SU-DHL-6 (cell line): ENCODE measurements at regions not wholly inside any gene's neighbourhood (a gene's known extent, or its start where the extent isn't known, plus 50 kb on each side); places are given as distances from the start of the nearest gene placed in this dataset.

Source experiments
- H2AFZ ChIP-seq: fragments of 200-600 bp; sonication (generic); 2 replicates; pipeline ENCODE4 v1.6.1; 2014; ENCODE audit warnings: low read depth, mild to moderate bottlenecking, moderate library complexity, mixed read lengths, antibody characterized with exemption, low read length; ENCODE audit not compliant: severe bottlenecking
- H3F3A ChIP-seq: fragments of 200-600 bp; shearing (Covaris generic); 2 replicates; pipeline ENCODE4 v1.6.0; 2016; ENCODE audit warnings: antibody characterized with exemption, mild to moderate bottlenecking; ENCODE audit not compliant: insufficient read depth
- H3K27ac ChIP-seq: fragments of 200-600 bp; sonication (generic); 2 replicates; pipeline ENCODE4 v1.5.1; 2016; ENCODE audit warnings: low read depth, mild to moderate bottlenecking, low read length, moderate library complexity, mixed read lengths
- H3K27me3 ChIP-seq: fragments of 200-600 bp; sonication (generic), shearing (Covaris generic); 2 replicates; pipeline ENCODE4 v1.6.0; 2014; ENCODE audit warnings: mild to moderate bottlenecking, low read length
- H3K36me3 ChIP-seq: fragments of 200-600 bp; sonication (generic); 2 replicates; pipeline ENCODE4 v1.6.1; 2014; ENCODE audit warnings: mild to moderate bottlenecking, low read length, mixed read lengths
- H3K4me2 ChIP-seq: fragments of 300-600, 200-600 bp; shearing (Covaris generic), sonication (generic); 2 replicates; pipeline ENCODE4 v1.6.0; 2014; ENCODE audit warnings: low read length, low read depth, mild to moderate bottlenecking; ENCODE audit not compliant: poor library complexity, severe bottlenecking
- H3K4me3 ChIP-seq: fragments of 200-600 bp; sonication (generic); 2 replicates; pipeline ENCODE4 v1.5.1; 2014; ENCODE audit warnings: antibody characterized with exemption, low read length, mild to moderate bottlenecking, mixed read lengths; ENCODE audit not compliant: insufficient read depth, poor library complexity, severe bottlenecking
- H3K79me2 ChIP-seq: fragments of 200-600 bp; sonication (generic); 2 replicates; pipeline ENCODE4 v1.6.1; 2014; ENCODE audit warnings: mild to moderate bottlenecking, low read length, moderate library complexity; ENCODE audit not compliant: insufficient read depth
- H3K9ac ChIP-seq: fragments of 200-600 bp; sonication (generic); 2 replicates; pipeline ENCODE4 v1.7.0; 2014; ENCODE audit warnings: mild to moderate bottlenecking, low read length
- H3K9me2 ChIP-seq: fragments of 200-600 bp; sonication (generic); replicated peaks from 2 replicates; pipeline ENCODE4 v1.6.1; 2014; ENCODE audit warnings: low read length; ENCODE audit not compliant: insufficient read depth
- H3K9me3 ChIP-seq: fragments of 200-600 bp; sonication (generic); 2 replicates; pipeline ENCODE4 v1.6.1; 2014; ENCODE audit warnings: low read length, mixed read lengths; ENCODE audit not compliant: insufficient read depth
- H4K20me1 ChIP-seq: fragments of 200-600 bp; sonication (generic); 2 replicates; pipeline ENCODE4 v1.6.1; 2014; ENCODE audit warnings: low read depth, mild to moderate bottlenecking, antibody characterized with exemption, low read length, moderate library complexity, mixed read lengths
- CTCF ChIP-seq: fragments of 200-600 bp; sonication (generic); IDR thresholded peaks from one replicate; pipeline ENCODE4 v1.5.1; 2017; ENCODE audit warnings: antibody characterized with exemption, mild to moderate bottlenecking, low read length, moderate library complexity; ENCODE audit not compliant: insufficient read depth, poor library complexity, severe bottlenecking
- EZH2phosphoT487 ChIP-seq: fragments of 200-600 bp; sonication (generic), shearing (Covaris generic); conservative IDR thresholded peaks from 2 replicates; pipeline ENCODE4 v1.6.1; 2018; ENCODE audit warnings: mild to moderate bottlenecking, antibody characterized with exemption, low read length, moderate library complexity, mixed read lengths

DNA sequence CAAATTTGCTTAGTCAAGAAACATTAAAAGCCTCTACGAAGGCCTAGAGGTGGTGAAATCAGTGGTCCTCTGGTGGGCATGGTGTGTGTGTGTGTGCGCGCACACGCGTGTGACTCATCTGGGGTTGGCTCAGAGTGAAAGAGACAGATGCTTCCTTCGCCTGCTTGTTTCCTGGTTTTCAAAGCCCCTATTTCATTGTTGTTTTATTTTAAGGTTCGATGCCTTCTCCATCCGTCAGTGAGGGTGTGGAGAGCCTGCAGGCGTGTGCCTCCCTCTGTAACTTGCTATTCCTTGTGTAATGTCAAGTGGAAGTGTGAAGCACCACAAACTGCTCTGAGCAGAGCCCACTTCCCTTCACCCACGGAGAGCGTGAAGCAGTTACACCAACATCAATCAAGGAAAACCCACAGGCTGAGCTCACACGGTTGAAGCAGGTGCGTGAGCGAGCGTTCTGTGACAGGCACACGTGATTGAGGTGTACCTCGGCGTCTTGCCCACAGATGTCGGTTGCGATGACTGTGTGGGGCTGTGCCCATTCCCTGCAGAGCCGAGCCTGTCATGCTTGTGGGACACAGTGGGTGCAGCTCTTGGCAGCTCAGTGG lies 233.9 kb downstream of the PRL start:
- H2AFZ ChIP-seq: no peak overlapping the region
- H3F3A ChIP-seq: no peaks in the 10 kb centered on the region
- no peak overlapping the region for H3K4me3 ChIP-seq
- TF ChIP-seq CTCF (no peak), EZH2phosphoT487 (no peak)
- H3K27me3 ChIP-seq: no peaks in the 10 kb centered on the region
- H3K4me2 ChIP-seq: no peak overlapping the region
- H3K27ac ChIP-seq: no peak overlapping the region
- H3K9me2 ChIP-seq: no peaks in the 10 kb centered on the region
- H3K9ac ChIP-seq: no peak overlapping the region
- H3K79me2 ChIP-seq: no peaks in the 10 kb centered on the region
- no peaks in the 10 kb centered on the region for H3K9me3 ChIP-seq
- H4K20me1 ChIP-seq: no peaks in the 10 kb centered on the region
- no peaks in the 10 kb centered on the region for H3K36me3 ChIP-seq

DNA sequence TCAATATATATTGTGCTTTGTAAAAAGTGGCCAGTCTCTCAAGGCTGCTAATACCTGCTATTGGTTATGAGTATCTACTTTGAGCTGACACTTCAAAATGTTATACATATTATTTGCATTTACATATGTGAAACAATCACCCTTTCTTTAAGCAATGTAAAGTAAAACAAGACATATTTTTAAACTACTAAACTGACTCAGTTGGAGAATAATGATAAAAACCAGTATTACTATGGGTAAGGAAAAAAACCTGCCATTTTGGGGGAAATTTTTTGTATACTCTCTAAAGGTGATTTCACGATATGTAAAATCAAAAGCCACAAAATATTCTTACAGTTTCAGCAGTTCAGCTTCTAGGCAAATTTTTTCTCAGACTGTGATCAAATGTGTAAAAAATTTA lies 232.3 kb downstream of the PRL start:
- H3K27me3 ChIP-seq: no peaks in the 10 kb centered on the region
- no peak overlapping the region for H3K9ac ChIP-seq
- TF ChIP-seq CTCF (no peak), EZH2phosphoT487 (no peak)
- H2AFZ ChIP-seq: no peak overlapping the region
- no peaks in the 10 kb centered on the region for H3K79me2 ChIP-seq
- H3K36me3 ChIP-seq: no peaks in the 10 kb centered on the region
- H3K9me3 ChIP-seq: no peaks in the 10 kb centered on the region
- no peaks in the 10 kb centered on the region for H3K9me2 ChIP-seq
- no peaks in the 10 kb centered on the region for H4K20me1 ChIP-seq
- no peak overlapping the region for H3K27ac ChIP-seq
- no peak overlapping the region for H3K4me2 ChIP-seq
- H3F3A ChIP-seq: no peaks in the 10 kb centered on the region
- H3K4me3 ChIP-seq: no peak overlapping the region

DNA sequence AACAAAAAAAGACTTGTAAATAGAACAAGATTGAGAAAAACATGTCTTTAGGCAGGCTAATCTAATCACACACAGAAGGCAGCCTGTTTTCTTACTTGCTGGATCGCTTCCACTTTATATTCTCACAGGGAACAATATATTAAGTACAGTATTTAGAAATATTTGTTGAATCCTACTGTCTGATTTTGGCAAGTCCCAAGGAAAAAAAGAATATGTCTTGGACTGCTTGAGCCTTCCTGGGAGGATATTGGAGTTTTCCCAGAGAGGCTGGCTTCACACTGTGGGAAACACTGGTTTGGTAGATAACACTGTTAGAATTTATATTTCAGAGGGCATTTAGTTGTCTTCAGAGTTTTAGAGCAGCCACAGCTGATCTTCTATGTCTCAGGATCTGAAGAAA lies 229.7 kb downstream of the PRL start:
- no peaks in the 10 kb centered on the region for H3K79me2 ChIP-seq
- TF ChIP-seq EZH2phosphoT487 (no peak), CTCF (no peak)
- no peaks in the 10 kb centered on the region for H3K27me3 ChIP-seq
- no peaks in the 10 kb centered on the region for H3K9me2 ChIP-seq
- H4K20me1 ChIP-seq: no peaks in the 10 kb centered on the region
- H3F3A ChIP-seq: no peaks in the 10 kb centered on the region
- H2AFZ ChIP-seq: no peak overlapping the region
- no peaks in the 10 kb centered on the region for H3K36me3 ChIP-seq
- no peak overlapping the region for H3K4me2 ChIP-seq
- H3K9ac ChIP-seq: no peak overlapping the region
- no peaks in the 10 kb centered on the region for H3K9me3 ChIP-seq
- H3K27ac ChIP-seq: no peak overlapping the region
- no peak overlapping the region for H3K4me3 ChIP-seq
